ENCODE measurements at regions not wholly inside any gene's neighbourhood (a gene's known extent, or its start where the extent isn't known, plus 50 kb on each side); places are given as distances from the start of the nearest gene placed in this dataset.

DNA sequence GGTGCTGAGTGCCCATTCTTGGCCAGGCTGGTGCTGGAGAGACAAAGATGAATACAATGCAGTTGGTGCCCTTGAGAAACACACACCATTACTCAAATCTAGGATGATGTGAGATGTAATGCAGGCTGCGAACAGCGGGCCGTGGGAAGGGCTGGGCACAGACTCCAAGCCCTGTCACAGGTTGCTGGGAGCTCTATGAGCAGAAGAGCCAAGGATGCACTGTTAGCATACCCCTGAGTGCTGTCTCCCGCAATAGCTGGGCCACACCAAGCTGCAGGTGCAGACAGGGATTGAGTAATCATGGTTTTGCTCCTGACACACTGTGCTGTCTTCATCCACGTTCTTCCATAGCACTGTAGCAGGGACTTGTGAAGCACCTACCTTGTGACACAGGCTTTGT is 247.5 kb upstream of the CRY1 start:
- TF ChIP-seq, protein P1, sequence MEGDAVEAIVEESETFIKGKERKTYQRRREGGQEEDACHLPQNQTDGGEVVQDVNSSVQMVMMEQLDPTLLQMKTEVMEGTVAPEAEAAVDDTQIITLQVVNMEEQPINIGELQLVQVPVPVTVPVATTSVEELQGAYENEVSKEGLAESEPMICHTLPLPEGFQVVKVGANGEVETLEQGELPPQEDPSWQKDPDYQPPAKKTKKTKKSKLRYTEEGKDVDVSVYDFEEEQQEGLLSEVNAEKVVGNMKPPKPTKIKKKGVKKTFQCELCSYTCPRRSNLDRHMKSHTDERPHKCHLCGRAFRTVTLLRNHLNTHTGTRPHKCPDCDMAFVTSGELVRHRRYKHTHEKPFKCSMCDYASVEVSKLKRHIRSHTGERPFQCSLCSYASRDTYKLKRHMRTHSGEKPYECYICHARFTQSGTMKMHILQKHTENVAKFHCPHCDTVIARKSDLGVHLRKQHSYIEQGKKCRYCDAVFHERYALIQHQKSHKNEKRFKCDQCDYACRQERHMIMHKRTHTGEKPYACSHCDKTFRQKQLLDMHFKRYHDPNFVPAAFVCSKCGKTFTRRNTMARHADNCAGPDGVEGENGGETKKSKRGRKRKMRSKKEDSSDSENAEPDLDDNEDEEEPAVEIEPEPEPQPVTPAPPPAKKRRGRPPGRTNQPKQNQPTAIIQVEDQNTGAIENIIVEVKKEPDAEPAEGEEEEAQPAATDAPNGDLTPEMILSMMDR (conservative IDR thresholded peaks at IDR 0.05): no peak
- no peak for TF ChIP-seq ZFX (IDR thresholded peaks at IDR 0.05)
